ENCODE measurements at regions not wholly inside any gene's neighbourhood (a gene's known extent, or its start where the extent isn't known, plus 50 kb on each side); places are given as distances from the start of the nearest gene placed in this dataset.
"Not testable (repeated sequence)": the region's sequence is repeated elsewhere in the genome, so short reads cannot be mapped to it uniquely, and the experiment has no call there.

DNA sequence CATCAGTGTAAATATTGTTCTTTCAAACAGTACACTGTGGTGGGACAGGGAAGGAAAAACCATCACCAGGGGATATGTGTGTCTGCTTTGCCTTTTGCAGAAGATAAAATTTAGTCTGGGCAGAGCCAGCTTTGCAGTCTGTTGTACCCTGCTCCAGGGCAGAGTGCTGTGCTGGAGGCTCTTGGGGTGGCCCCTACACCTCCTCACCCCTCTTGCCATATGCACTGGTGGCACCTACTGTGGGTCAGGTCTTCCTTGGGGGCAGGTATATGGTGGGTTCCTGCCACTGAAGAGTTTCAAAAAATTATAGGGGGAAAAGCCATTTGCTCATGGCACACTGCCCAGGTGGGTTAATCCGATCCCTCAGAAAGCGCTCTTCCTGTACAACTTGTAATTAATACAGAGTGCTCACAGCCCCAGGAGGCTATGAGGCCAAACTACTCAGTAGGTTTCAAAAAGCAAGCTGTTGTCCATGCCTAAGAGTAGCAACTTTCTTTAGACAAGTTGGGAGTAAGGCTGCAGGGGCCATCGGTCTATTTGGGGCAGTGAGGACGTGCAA, 112.7 kb upstream of the BMPER start:
- H3K9ac ChIP-seq (ENCODE audit: low read depth in 1 of 2, low read length in 2 of 2) = no peak overlapping the region
- H3K27me3 ChIP-seq (ENCODE audit: control insufficient read depth in 2 of 2, insufficient read depth in 2 of 2, low read length in 2 of 2) = no peaks in the 10 kb centered on the region
- no peak overlapping the region for H3K4me3 ChIP-seq (ENCODE audit: low read length in 2 of 2)
- H3K9me3 ChIP-seq (ENCODE audit: control insufficient read depth in 2 of 2, low read length in 2 of 2) = no peaks in the 10 kb centered on the region
- H3K4me1 ChIP-seq (ENCODE audit: control insufficient read depth in 2 of 2, insufficient read depth in 2 of 2, low read length in 2 of 2) = no peaks in the 10 kb centered on the region
- no peaks in the 10 kb centered on the region for H3K36me3 ChIP-seq (ENCODE audit: control insufficient read depth in 2 of 2, insufficient read depth in 2 of 2, low read length in 2 of 2)
- H3K27ac ChIP-seq (ENCODE audit: low read depth in 2 of 2, low read length in 2 of 2) = no peak overlapping the region

DNA sequence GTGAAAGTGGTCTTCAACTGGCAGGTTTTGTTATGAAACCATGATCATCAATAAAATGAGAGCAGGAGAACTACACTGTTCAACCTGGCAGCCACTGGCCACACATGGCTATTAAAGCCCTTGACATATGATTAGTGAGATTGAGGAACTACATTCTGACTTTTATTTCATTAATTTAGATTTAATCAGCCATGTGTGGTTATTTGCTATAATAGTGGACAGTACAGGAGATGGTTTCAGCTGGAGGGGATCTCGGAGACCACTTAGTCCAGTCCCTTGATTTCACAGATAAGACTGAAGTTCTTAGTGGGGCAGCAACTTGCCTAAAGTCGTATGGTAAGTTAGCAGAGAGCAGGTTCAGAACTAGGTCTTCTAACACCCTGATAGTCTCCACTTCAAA, 111.7 kb upstream of the BMPER start:
- H3K4me1 ChIP-seq (ENCODE audit: control insufficient read depth in 2 of 2, insufficient read depth in 2 of 2, low read length in 2 of 2) = no peaks in the 10 kb centered on the region
- no peak overlapping the region for H3K27ac ChIP-seq (ENCODE audit: low read depth in 2 of 2, low read length in 2 of 2)
- no peak overlapping the region for H3K4me3 ChIP-seq (ENCODE audit: low read length in 2 of 2)
- no peak overlapping the region for H3K9ac ChIP-seq (ENCODE audit: low read depth in 1 of 2, low read length in 2 of 2)
- H3K27me3 ChIP-seq (ENCODE audit: control insufficient read depth in 2 of 2, insufficient read depth in 2 of 2, low read length in 2 of 2) = no peaks in the 10 kb centered on the region
- no peaks in the 10 kb centered on the region for H3K36me3 ChIP-seq (ENCODE audit: control insufficient read depth in 2 of 2, insufficient read depth in 2 of 2, low read length in 2 of 2)
- H3K9me3 ChIP-seq (ENCODE audit: control insufficient read depth in 2 of 2, low read length in 2 of 2) = no peaks in the 10 kb centered on the region

GRCh38 chr7:33794419-33794818, 110.9 kb upstream of the BMPER start:
- H3K4me3 ChIP-seq (ENCODE audit: low read length in 2 of 2) = no peak overlapping the region
- H3K27me3 ChIP-seq (ENCODE audit: control insufficient read depth in 2 of 2, insufficient read depth in 2 of 2, low read length in 2 of 2) = no peaks in the 10 kb centered on the region
- no peaks in the 10 kb centered on the region for H3K36me3 ChIP-seq (ENCODE audit: control insufficient read depth in 2 of 2, insufficient read depth in 2 of 2, low read length in 2 of 2)
- H3K4me1 ChIP-seq (ENCODE audit: control insufficient read depth in 2 of 2, insufficient read depth in 2 of 2, low read length in 2 of 2) = no peaks in the 10 kb centered on the region
- H3K9me3 ChIP-seq (ENCODE audit: control insufficient read depth in 2 of 2, low read length in 2 of 2) = no peaks in the 10 kb centered on the region
- H3K27ac ChIP-seq (ENCODE audit: low read depth in 2 of 2, low read length in 2 of 2) = no peak overlapping the region
- H3K9ac ChIP-seq (ENCODE audit: low read depth in 1 of 2, low read length in 2 of 2) = no peak overlapping the region

DNA sequence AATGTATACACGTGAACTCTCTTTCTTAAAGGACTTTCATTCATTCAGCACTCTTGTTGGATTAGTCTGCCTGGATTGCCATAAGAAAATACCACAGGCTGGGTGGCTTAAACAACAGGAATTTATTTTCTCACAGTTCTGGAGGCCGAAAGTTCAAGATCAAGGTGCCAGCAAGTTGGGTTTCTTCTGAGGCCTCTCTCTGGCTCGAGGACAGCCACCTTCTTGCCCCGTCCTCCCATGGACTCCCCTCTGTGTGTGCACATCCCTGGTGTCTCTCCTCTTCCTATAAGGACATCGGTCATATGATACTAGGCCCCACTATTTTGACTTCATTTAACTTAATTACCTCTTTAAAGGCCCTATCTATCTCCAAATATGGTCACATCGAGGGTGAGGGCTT, 110.4 kb upstream of the BMPER start:
- Histone ChIP-seq H3K9ac (ENCODE audit: low read depth in 1 of 2, low read length in 2 of 2) (no peak overlapping the region), H3K9me3 (ENCODE audit: control insufficient read depth in 2 of 2, low read length in 2 of 2) (no peaks in the 10 kb centered on the region), H3K36me3 (ENCODE audit: control insufficient read depth in 2 of 2, insufficient read depth in 2 of 2, low read length in 2 of 2) (no peaks in the 10 kb centered on the region), H3K27ac (ENCODE audit: low read depth in 2 of 2, low read length in 2 of 2) (no peak overlapping the region), H3K27me3 (ENCODE audit: control insufficient read depth in 2 of 2, insufficient read depth in 2 of 2, low read length in 2 of 2) (no peaks in the 10 kb centered on the region), H3K4me1 (ENCODE audit: control insufficient read depth in 2 of 2, insufficient read depth in 2 of 2, low read length in 2 of 2) (no peaks in the 10 kb centered on the region), H3K4me3 (ENCODE audit: low read length in 2 of 2) (no peak overlapping the region)

DNA sequence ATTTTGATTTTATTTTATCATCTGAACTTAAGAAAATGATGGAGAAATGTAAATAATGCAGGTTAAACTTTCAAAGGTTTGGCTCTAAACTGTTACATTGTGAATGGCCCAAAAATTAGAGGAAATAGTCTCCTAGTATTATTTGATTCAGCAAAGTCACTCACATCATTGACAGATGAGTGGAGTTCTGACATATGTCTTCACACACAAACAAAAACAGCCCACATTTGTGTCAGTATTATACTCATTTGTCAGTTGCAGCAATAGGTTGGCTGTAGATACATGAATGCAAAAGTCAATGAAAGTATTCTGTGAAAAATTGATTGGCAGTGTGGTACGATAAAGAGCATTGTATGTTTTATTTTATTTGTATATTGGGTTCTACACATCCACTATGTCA, 108.8 kb upstream of the BMPER start:
- Histone ChIP-seq H3K4me1 (ENCODE audit: control insufficient read depth in 2 of 2, insufficient read depth in 2 of 2, low read length in 2 of 2) (no peaks in the 10 kb centered on the region), H3K9ac (ENCODE audit: low read depth in 1 of 2, low read length in 2 of 2) (no peak overlapping the region), H3K4me3 (ENCODE audit: low read length in 2 of 2) (no peak overlapping the region), H3K27ac (ENCODE audit: low read depth in 2 of 2, low read length in 2 of 2) (no peak overlapping the region), H3K36me3 (ENCODE audit: control insufficient read depth in 2 of 2, insufficient read depth in 2 of 2, low read length in 2 of 2) (no peaks in the 10 kb centered on the region), H3K27me3 (ENCODE audit: control insufficient read depth in 2 of 2, insufficient read depth in 2 of 2, low read length in 2 of 2) (no peaks in the 10 kb centered on the region), H3K9me3 (ENCODE audit: control insufficient read depth in 2 of 2, low read length in 2 of 2) (no peaks in the 10 kb centered on the region)

- not testable (repeated sequence) for H3K36me3 ChIP-seq (ENCODE audit: control insufficient read depth in 2 of 2, insufficient read depth in 2 of 2, low read length in 2 of 2); H3K9me3 ChIP-seq (ENCODE audit: control insufficient read depth in 2 of 2, low read length in 2 of 2); H3K27ac ChIP-seq (ENCODE audit: low read depth in 2 of 2, low read length in 2 of 2); H3K4me3 ChIP-seq (ENCODE audit: low read length in 2 of 2); H3K27me3 ChIP-seq (ENCODE audit: control insufficient read depth in 2 of 2, insufficient read depth in 2 of 2, low read length in 2 of 2); H3K4me1 ChIP-seq (ENCODE audit: control insufficient read depth in 2 of 2, insufficient read depth in 2 of 2, low read length in 2 of 2); H3K9ac ChIP-seq (ENCODE audit: low read depth in 1 of 2, low read length in 2 of 2)
Observed at GRCh38 chr7:33797512-33797911, 107.8 kb upstream of the BMPER start.

DNA sequence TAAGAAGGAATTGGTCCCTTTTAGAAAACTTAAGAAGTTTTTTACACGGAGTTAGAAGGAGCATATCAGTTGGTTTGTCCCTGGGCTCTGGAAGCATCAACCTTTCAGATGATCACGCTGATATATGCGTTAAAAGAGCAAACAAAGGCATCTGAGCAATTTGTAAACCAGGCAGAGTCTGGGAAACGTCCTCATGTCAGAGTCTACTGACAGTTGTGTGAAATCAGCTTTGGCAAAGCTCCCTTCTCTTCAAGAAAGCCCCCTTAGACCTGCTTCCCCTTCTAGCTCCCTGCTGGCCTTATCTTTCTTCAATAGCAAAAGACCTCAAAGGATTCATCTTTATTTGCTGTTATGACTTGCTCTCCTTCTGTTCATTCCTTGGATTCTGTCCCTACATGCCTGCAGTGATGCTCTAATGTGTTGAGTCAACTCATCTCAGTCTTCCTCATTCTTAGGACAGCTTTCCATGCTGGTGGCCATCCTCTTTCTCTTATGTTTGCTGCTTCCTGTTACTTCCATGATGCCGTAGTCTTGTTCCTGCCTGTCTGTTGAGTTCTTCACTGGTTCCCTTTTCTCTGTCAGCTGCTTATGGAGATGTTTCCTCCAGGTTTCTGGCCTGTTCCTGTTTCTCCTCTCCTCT, 106.5 kb upstream of the BMPER start:
- no peak overlapping the region for H3K27ac ChIP-seq (ENCODE audit: low read depth in 2 of 2, low read length in 2 of 2)
- H3K4me1 ChIP-seq (ENCODE audit: control insufficient read depth in 2 of 2, insufficient read depth in 2 of 2, low read length in 2 of 2) = no peaks in the 10 kb centered on the region
- no peak overlapping the region for H3K9ac ChIP-seq (ENCODE audit: low read depth in 1 of 2, low read length in 2 of 2)
- no peaks in the 10 kb centered on the region for H3K27me3 ChIP-seq (ENCODE audit: control insufficient read depth in 2 of 2, insufficient read depth in 2 of 2, low read length in 2 of 2)
- H3K36me3 ChIP-seq (ENCODE audit: control insufficient read depth in 2 of 2, insufficient read depth in 2 of 2, low read length in 2 of 2) = no peaks in the 10 kb centered on the region
- H3K4me3 ChIP-seq (ENCODE audit: low read length in 2 of 2) = no peak overlapping the region
- no peaks in the 10 kb centered on the region for H3K9me3 ChIP-seq (ENCODE audit: control insufficient read depth in 2 of 2, low read length in 2 of 2)

GRCh38 chr7:33799766-33800165, 105.6 kb upstream of the BMPER start:
- H3K27me3 ChIP-seq (ENCODE audit: control insufficient read depth in 2 of 2, insufficient read depth in 2 of 2, low read length in 2 of 2) = no peaks in the 10 kb centered on the region
- no peaks in the 10 kb centered on the region for H3K9me3 ChIP-seq (ENCODE audit: control insufficient read depth in 2 of 2, low read length in 2 of 2)
- no peak overlapping the region for H3K4me3 ChIP-seq (ENCODE audit: low read length in 2 of 2)
- H3K27ac ChIP-seq (ENCODE audit: low read depth in 2 of 2, low read length in 2 of 2) = no peak overlapping the region
- no peaks in the 10 kb centered on the region for H3K4me1 ChIP-seq (ENCODE audit: control insufficient read depth in 2 of 2, insufficient read depth in 2 of 2, low read length in 2 of 2)
- no peaks in the 10 kb centered on the region for H3K36me3 ChIP-seq (ENCODE audit: control insufficient read depth in 2 of 2, insufficient read depth in 2 of 2, low read length in 2 of 2)
- H3K9ac ChIP-seq (ENCODE audit: low read depth in 1 of 2, low read length in 2 of 2) = no peak overlapping the region

DNA sequence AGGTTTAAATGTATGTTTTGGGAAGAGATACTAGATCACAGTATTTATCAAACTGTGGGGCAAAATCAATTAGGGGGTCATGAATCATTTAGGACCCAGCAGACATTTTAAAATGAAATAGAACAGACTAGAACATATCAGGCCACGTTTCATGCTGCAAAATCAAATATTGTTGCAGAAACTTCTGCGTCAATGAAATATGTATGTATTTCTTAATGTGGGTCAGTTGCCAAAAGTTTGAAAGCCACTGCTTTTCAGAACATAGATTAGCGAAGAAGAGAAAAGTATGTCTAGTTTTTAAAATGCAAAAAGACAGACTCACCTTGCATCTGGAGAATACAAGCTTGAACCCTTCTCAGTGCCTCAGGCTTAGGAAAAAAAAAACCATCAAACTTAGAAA, 102.7 kb upstream of the BMPER start:
- no peaks in the 10 kb centered on the region for H3K27me3 ChIP-seq (ENCODE audit: control insufficient read depth in 2 of 2, insufficient read depth in 2 of 2, low read length in 2 of 2)
- H3K4me1 ChIP-seq (ENCODE audit: control insufficient read depth in 2 of 2, insufficient read depth in 2 of 2, low read length in 2 of 2) = no peaks in the 10 kb centered on the region
- H3K4me3 ChIP-seq (ENCODE audit: low read length in 2 of 2) = no peak overlapping the region
- H3K9me3 ChIP-seq (ENCODE audit: control insufficient read depth in 2 of 2, low read length in 2 of 2) = no peaks in the 10 kb centered on the region
- H3K9ac ChIP-seq (ENCODE audit: low read depth in 1 of 2, low read length in 2 of 2) = no peak overlapping the region
- H3K27ac ChIP-seq (ENCODE audit: low read depth in 2 of 2, low read length in 2 of 2) = no peak overlapping the region
- H3K36me3 ChIP-seq (ENCODE audit: control insufficient read depth in 2 of 2, insufficient read depth in 2 of 2, low read length in 2 of 2) = no peaks in the 10 kb centered on the region

DNA sequence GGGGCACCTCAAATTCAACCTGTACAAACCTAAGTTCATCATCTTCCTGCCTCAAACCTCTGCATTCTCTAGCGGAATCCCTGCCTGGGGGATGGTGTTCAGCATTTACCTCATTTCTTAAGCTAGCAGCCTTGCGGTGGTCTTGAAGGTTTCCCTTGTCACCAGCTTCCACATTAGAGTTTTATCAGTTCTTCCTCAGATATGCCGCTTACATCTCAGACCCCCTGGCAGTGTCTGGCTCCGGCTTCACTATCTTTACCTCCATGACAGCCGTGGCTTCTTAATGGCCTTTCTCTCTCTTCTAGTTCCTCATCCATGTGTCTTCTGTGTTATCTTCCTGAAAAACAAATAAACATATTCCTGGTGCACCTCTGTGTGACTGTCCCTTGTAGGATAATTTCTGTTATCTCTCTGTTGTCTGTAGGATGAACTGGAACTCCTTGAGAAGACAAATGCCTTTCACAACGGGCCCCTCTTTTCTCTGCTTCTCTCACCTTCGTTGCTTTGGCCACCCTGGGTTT, 101.1 kb upstream of the BMPER start:
- Histone ChIP-seq H3K36me3 (ENCODE audit: control insufficient read depth in 2 of 2, insufficient read depth in 2 of 2, low read length in 2 of 2) (no peaks in the 10 kb centered on the region), H3K9me3 (ENCODE audit: control insufficient read depth in 2 of 2, low read length in 2 of 2) (no peaks in the 10 kb centered on the region), H3K27ac (ENCODE audit: low read depth in 2 of 2, low read length in 2 of 2) (no peak overlapping the region), H3K4me3 (ENCODE audit: low read length in 2 of 2) (no peak overlapping the region), H3K9ac (ENCODE audit: low read depth in 1 of 2, low read length in 2 of 2) (no peak overlapping the region), H3K4me1 (ENCODE audit: control insufficient read depth in 2 of 2, insufficient read depth in 2 of 2, low read length in 2 of 2) (no peaks in the 10 kb centered on the region), H3K27me3 (ENCODE audit: control insufficient read depth in 2 of 2, insufficient read depth in 2 of 2, low read length in 2 of 2) (no peaks in the 10 kb centered on the region)
